ENCODE measurements at regions not wholly inside any gene's neighbourhood (a gene's known extent, or its start where the extent isn't known, plus 50 kb on each side); places are given as distances from the start of the nearest gene placed in this dataset.
A peak's percentile ranks its signal among the peaks of the same experiment; 100 is the strongest.
"Not testable (repeated sequence)": the region's sequence is repeated elsewhere in the genome, so short reads cannot be mapped to it uniquely, and the experiment has no call there.

GRCh38 chr1:47491341-47491753 is 53.5 kb downstream of the FOXD2 start:
- Histone ChIP-seq H3K27ac (ENCODE audit: low read depth, low read length, severe bottlenecking) (no peak overlapping the region), H3K9me3 (ENCODE audit: control insufficient read depth, low read length) (no peaks in the 10 kb centered on the region), H3K36me3 (ENCODE audit: control insufficient read depth, insufficient read depth, low read length) (no peaks in the 10 kb centered on the region), H3K4me3 (ENCODE audit: extremely low read depth, insufficient read depth, low read length, poor library complexity, severe bottlenecking) (no peak overlapping the region), H3K4me1 (ENCODE audit: control insufficient read depth, insufficient read depth, low read length, poor library complexity, severe bottlenecking) (no peaks in the 10 kb centered on the region)
- 66 to 74% methylated on average over 5 to 7 of the region's 7 CpGs for WGBS, 2 experiments (ENCODE audit: insufficient coverage in 2 of 2)

GRCh38 chr1:47495176-47495713 is 57.4 kb downstream of the FOXD2 start:
- H3K4me3 ChIP-seq (ENCODE audit: extremely low read depth, insufficient read depth, low read length, poor library complexity, severe bottlenecking): no peak overlapping the region
- no peaks in the 10 kb centered on the region for H3K9me3 ChIP-seq (ENCODE audit: control insufficient read depth, low read length)
- no peaks in the 10 kb centered on the region for H3K4me1 ChIP-seq (ENCODE audit: control insufficient read depth, insufficient read depth, low read length, poor library complexity, severe bottlenecking)
- H3K27ac ChIP-seq (ENCODE audit: low read depth, low read length, severe bottlenecking): no peak overlapping the region
- 39 to 43% methylated on average over 6 of the region's 8 CpGs for WGBS, 2 experiments (ENCODE audit: insufficient coverage in 2 of 2)
- H3K36me3 ChIP-seq (ENCODE audit: control insufficient read depth, insufficient read depth, low read length): no peaks in the 10 kb centered on the region

- Histone ChIP-seq H3K4me3 (ENCODE audit: extremely low read depth, insufficient read depth, low read length, poor library complexity, severe bottlenecking) (no peak overlapping the region), H3K4me1 (ENCODE audit: control insufficient read depth, insufficient read depth, low read length, poor library complexity, severe bottlenecking) (no peaks in the 10 kb centered on the region), H3K9me3 (ENCODE audit: control insufficient read depth, low read length) (no peaks in the 10 kb centered on the region), H3K27ac (ENCODE audit: low read depth, low read length, severe bottlenecking) (no peak overlapping the region), H3K36me3 (ENCODE audit: control insufficient read depth, insufficient read depth, low read length) (no peaks in the 10 kb centered on the region)
- WGBS, 2 experiments (ENCODE audit: insufficient coverage in 2 of 2): 80 to 100% methylated on average over 2 to 3 of the region's 3 CpGs
Observed at GRCh38 chr1:47498551-47498950, 60.7 kb downstream of the FOXD2 start.

GRCh38 chr1:47501069-47501468 is 63.2 kb downstream of the FOXD2 start:
- no peak overlapping the region for H3K27ac ChIP-seq (ENCODE audit: low read depth, low read length, severe bottlenecking)
- H3K9me3 ChIP-seq (ENCODE audit: control insufficient read depth, low read length): no peaks in the 10 kb centered on the region
- 88 to 96% methylated on average over 3 of the region's 5 CpGs for WGBS, 2 experiments (ENCODE audit: insufficient coverage in 2 of 2)
- no peaks in the 10 kb centered on the region for H3K4me1 ChIP-seq (ENCODE audit: control insufficient read depth, insufficient read depth, low read length, poor library complexity, severe bottlenecking)
- H3K36me3 ChIP-seq (ENCODE audit: control insufficient read depth, insufficient read depth, low read length): no peaks in the 10 kb centered on the region
- H3K4me3 ChIP-seq (ENCODE audit: extremely low read depth, insufficient read depth, low read length, poor library complexity, severe bottlenecking): no peak overlapping the region

- Histone ChIP-seq H3K9me3 (ENCODE audit: control insufficient read depth, low read length) (no peaks in the 10 kb centered on the region), H3K36me3 (ENCODE audit: control insufficient read depth, insufficient read depth, low read length) (no peaks in the 10 kb centered on the region), H3K4me1 (ENCODE audit: control insufficient read depth, insufficient read depth, low read length, poor library complexity, severe bottlenecking) (no peaks in the 10 kb centered on the region), H3K27ac (ENCODE audit: low read depth, low read length, severe bottlenecking) (no peak overlapping the region), H3K4me3 (ENCODE audit: extremely low read depth, insufficient read depth, low read length, poor library complexity, severe bottlenecking) (no peak overlapping the region)
- 82 to 87% methylated on average over 8 to 10 of the region's 12 CpGs for WGBS, 2 experiments (ENCODE audit: insufficient coverage in 2 of 2)
Observed at GRCh38 chr1:47502746-47503370, 65.0 kb downstream of the FOXD2 start.

- WGBS, 2 experiments (ENCODE audit: insufficient coverage in 2 of 2): no CpG with 5 or more reads among the region's 4 CpGs
Observed at GRCh38 chr1:47504840-47505239, 67.0 kb downstream of the FOXD2 start.

GRCh38 chr1:47505267-47505666 is 67.4 kb downstream of the FOXD2 start:
- Histone ChIP-seq H3K4me1 (ENCODE audit: control insufficient read depth, insufficient read depth, low read length, poor library complexity, severe bottlenecking) (peaks cover 7% of the 10 kb centered on the region), H3K4me3 (ENCODE audit: extremely low read depth, insufficient read depth, low read length, poor library complexity, severe bottlenecking) (no peak overlapping the region), H3K9me3 (ENCODE audit: control insufficient read depth, low read length) (no peaks in the 10 kb centered on the region), H3K36me3 (ENCODE audit: control insufficient read depth, insufficient read depth, low read length) (no peaks in the 10 kb centered on the region), H3K27ac (ENCODE audit: low read depth, low read length, severe bottlenecking) (no peak overlapping the region)
- WGBS, 2 experiments (ENCODE audit: insufficient coverage in 2 of 2): 80% methylated on average over 1 to 2 of the region's 2 CpGs

More at GRCh38 chr1:47504840-47505239, 67.0 kb downstream of the FOXD2 start:
- not testable (repeated sequence) for H3K4me3 ChIP-seq (ENCODE audit: extremely low read depth, insufficient read depth, low read length, poor library complexity, severe bottlenecking); H3K27ac ChIP-seq (ENCODE audit: low read depth, low read length, severe bottlenecking); H3K9me3 ChIP-seq (ENCODE audit: control insufficient read depth, low read length); H3K4me1 ChIP-seq (ENCODE audit: control insufficient read depth, insufficient read depth, low read length, poor library complexity, severe bottlenecking); H3K36me3 ChIP-seq (ENCODE audit: control insufficient read depth, insufficient read depth, low read length)

- Histone ChIP-seq H3K4me3 (ENCODE audit: extremely low read depth, insufficient read depth, low read length, poor library complexity, severe bottlenecking) (no peak overlapping the region), H3K36me3 (ENCODE audit: control insufficient read depth, insufficient read depth, low read length) (no peaks in the 10 kb centered on the region), H3K4me1 (ENCODE audit: control insufficient read depth, insufficient read depth, low read length, poor library complexity, severe bottlenecking) (peaks cover 7% of the 10 kb centered on the region), H3K27ac (ENCODE audit: low read depth, low read length, severe bottlenecking) (no peak overlapping the region), H3K9me3 (ENCODE audit: control insufficient read depth, low read length) (no peaks in the 10 kb centered on the region)
- WGBS, 2 experiments (ENCODE audit: insufficient coverage in 2 of 2): 80 to 89% methylated on average over 1 of the region's 2 CpGs
Observed at GRCh38 chr1:47506053-47506452, 68.2 kb downstream of the FOXD2 start.

GRCh38 chr1:47507144-47507543 is 69.3 kb downstream of the FOXD2 start:
- WGBS, 2 experiments (ENCODE audit: insufficient coverage in 2 of 2): 77 to 85% methylated on average over 3 of the region's 3 CpGs
- no peak overlapping the region for H3K4me3 ChIP-seq (ENCODE audit: extremely low read depth, insufficient read depth, low read length, poor library complexity, severe bottlenecking)

GRCh38 chr1:47507881-47508701 is 70.2 kb downstream of the FOXD2 start:
- Histone ChIP-seq H3K4me3 (ENCODE audit: extremely low read depth, insufficient read depth, low read length, poor library complexity, severe bottlenecking) (peak overlapping the region; percentile 26), H3K27ac (ENCODE audit: low read depth, low read length, severe bottlenecking) (no peak overlapping the region), H3K36me3 (ENCODE audit: control insufficient read depth, insufficient read depth, low read length) (no peaks in the 10 kb centered on the region), H3K9me3 (ENCODE audit: control insufficient read depth, low read length) (no peaks in the 10 kb centered on the region), H3K4me1 (ENCODE audit: control insufficient read depth, insufficient read depth, low read length, poor library complexity, severe bottlenecking) (peaks cover 7% of the 10 kb centered on the region)
- WGBS, 2 experiments (ENCODE audit: insufficient coverage in 2 of 2): 1% methylated on average over 58 to 70 of the region's 77 CpGs

More at GRCh38 chr1:47507144-47507543, 69.3 kb downstream of the FOXD2 start:
- Histone ChIP-seq H3K27ac (ENCODE audit: low read depth, low read length, severe bottlenecking) (no peak overlapping the region), H3K9me3 (ENCODE audit: control insufficient read depth, low read length) (no peaks in the 10 kb centered on the region), H3K36me3 (ENCODE audit: control insufficient read depth, insufficient read depth, low read length) (no peaks in the 10 kb centered on the region), H3K4me1 (ENCODE audit: control insufficient read depth, insufficient read depth, low read length, poor library complexity, severe bottlenecking) (peaks cover 7% of the 10 kb centered on the region)

Data from mesodermal cell (in vitro differentiated cells).